ENCODE measurements at regions not wholly inside any gene's neighbourhood (a gene's known extent, or its start where the extent isn't known, plus 50 kb on each side); places are given as distances from the start of the nearest gene placed in this dataset.

DNA sequence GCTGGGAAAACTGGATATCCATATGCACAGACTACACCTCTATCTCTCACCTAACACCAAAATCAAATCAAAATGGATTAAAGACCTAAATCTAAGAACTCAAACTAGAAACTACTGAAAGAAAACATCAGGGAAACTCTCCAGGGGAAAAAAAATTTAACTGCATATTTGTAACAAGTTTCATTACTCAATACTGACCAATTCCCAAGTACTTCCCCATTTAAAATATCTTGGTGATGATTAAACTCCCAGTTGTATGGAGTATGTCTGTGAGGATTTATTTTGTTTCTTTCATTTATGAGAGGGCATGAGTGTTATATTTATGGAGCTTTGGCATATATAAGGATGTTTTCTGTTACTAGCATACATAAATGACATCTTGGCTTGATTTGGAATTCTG, 112.3 kb upstream of the IL15 start:
- no peak for DNase-seq (ENCODE audit: low spot score)
- CTCF ChIA-PET = no interaction called here

DNA sequence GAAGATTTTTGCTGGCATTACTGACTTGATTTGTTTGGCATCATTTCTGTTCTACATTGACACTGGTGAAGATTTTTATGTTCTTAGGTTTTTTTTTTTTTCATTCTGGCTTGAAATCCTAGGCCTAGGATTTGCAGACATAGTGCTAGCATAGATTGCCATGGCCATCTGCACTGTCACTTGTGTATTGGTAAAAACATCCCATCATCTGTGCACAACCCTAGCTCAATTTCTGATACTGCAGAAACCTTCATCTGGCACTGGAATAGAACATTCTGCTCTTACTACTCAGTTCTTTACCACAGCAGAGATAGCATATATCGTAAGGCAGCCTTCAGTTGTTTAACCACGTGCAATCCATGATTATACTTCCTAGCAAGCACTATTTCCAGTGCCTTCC, 111.5 kb upstream of the IL15 start:
- ChIA-PET POLR2A (ENCODE audit: low non-redundant PET) (no interaction called here), CTCF (no interaction called here)
- Histone ChIP-seq H3K27ac (ENCODE audit: low read depth, low read length, poor library complexity, severe bottlenecking) (no peak overlapping the region), H3K9me3 (ENCODE audit: low read depth, low read length, poor library complexity, severe bottlenecking) (peaks cover 3% of the 10 kb centered on the region), H3K27me3 (replicated peaks; ENCODE audit: insufficient read depth, low read depth, low read length, poor library complexity) (no peaks in the 10 kb centered on the region), H3K4me3 (ENCODE audit: low read depth, low read length, poor library complexity, severe bottlenecking) (no peak overlapping the region), H3K36me3 (ENCODE audit: insufficient read depth, low read length, poor library complexity, severe bottlenecking) (no peaks in the 10 kb centered on the region), H3K4me1 (ENCODE audit: insufficient read depth, low read length, poor library complexity, severe bottlenecking) (no peaks in the 10 kb centered on the region)
- DNase-seq (ENCODE audit: low spot score) = no peak
- TF ChIP-seq EZH2 (IDR thresholded peaks at IDR 0.05; ENCODE audit: borderline replicate concordance, low read depth, low read length, poor library complexity, severe bottlenecking) (no peak), CTCF (conservative IDR thresholded peaks at IDR 0.05; ENCODE audit: low read depth, low read length) (no peak)
- BruUV-seq (replicated peaks) = no TSS peak
- intact Hi-C loops (cut with micrococcal nuclease; ENCODE audit: unreplicated experiment) = no loop called here

More for the DNA sequence above, 112.3 kb upstream of the IL15 start:
- no peaks in the 10 kb centered on the region for H3K36me3 ChIP-seq (ENCODE audit: insufficient read depth, low read length, poor library complexity, severe bottlenecking)
- no peak overlapping the region for H3K27ac ChIP-seq (ENCODE audit: low read depth, low read length, poor library complexity, severe bottlenecking)
- no peaks in the 10 kb centered on the region for H3K9me3 ChIP-seq (ENCODE audit: low read depth, low read length, poor library complexity, severe bottlenecking)
- BruUV-seq (replicated peaks) = no TSS peak
- no peak overlapping the region for H3K4me3 ChIP-seq (ENCODE audit: low read depth, low read length, poor library complexity, severe bottlenecking)
- POLR2A ChIA-PET (ENCODE audit: low non-redundant PET) = no interaction called here
- no peaks in the 10 kb centered on the region for H3K4me1 ChIP-seq (ENCODE audit: insufficient read depth, low read length, poor library complexity, severe bottlenecking)
- intact Hi-C loops (cut with micrococcal nuclease; ENCODE audit: unreplicated experiment) = no loop called here
- TF ChIP-seq EZH2 (IDR thresholded peaks at IDR 0.05; ENCODE audit: borderline replicate concordance, low read depth, low read length, poor library complexity, severe bottlenecking) = no peak
- TF ChIP-seq CTCF (conservative IDR thresholded peaks at IDR 0.05; ENCODE audit: low read depth, low read length) = no peak
- no peaks in the 10 kb centered on the region for H3K27me3 ChIP-seq (replicated peaks; ENCODE audit: insufficient read depth, low read depth, low read length, poor library complexity)

GRCh38 chr4:141530627-141531026, 105.8 kb upstream of the IL15 start:
- Histone ChIP-seq H3K4me3 (ENCODE audit: low read depth, low read length, poor library complexity, severe bottlenecking) (no peak overlapping the region), H3K27ac (ENCODE audit: low read depth, low read length, poor library complexity, severe bottlenecking) (no peak overlapping the region), H3K4me1 (ENCODE audit: insufficient read depth, low read length, poor library complexity, severe bottlenecking) (no peaks in the 10 kb centered on the region), H3K9me3 (ENCODE audit: low read depth, low read length, poor library complexity, severe bottlenecking) (peaks cover 3% of the 10 kb centered on the region), H3K36me3 (ENCODE audit: insufficient read depth, low read length, poor library complexity, severe bottlenecking) (no peaks in the 10 kb centered on the region), H3K27me3 (replicated peaks; ENCODE audit: insufficient read depth, low read depth, low read length, poor library complexity) (no peaks in the 10 kb centered on the region)
- ChIA-PET CTCF (no interaction called here), POLR2A (ENCODE audit: low non-redundant PET) (no interaction called here)
- BruUV-seq (replicated peaks) = no TSS peak
- TF ChIP-seq CTCF (conservative IDR thresholded peaks at IDR 0.05; ENCODE audit: low read depth, low read length) (no peak), EZH2 (IDR thresholded peaks at IDR 0.05; ENCODE audit: borderline replicate concordance, low read depth, low read length, poor library complexity, severe bottlenecking) (no peak)
- no peak for DNase-seq (ENCODE audit: low spot score)
- intact Hi-C loops (cut with micrococcal nuclease; ENCODE audit: unreplicated experiment) = no loop called here

All from A673 (cell line).